ENCODE measurements at regions not wholly inside any gene's neighbourhood (a gene's known extent, or its start where the extent isn't known, plus 50 kb on each side); places are given as distances from the start of the nearest gene placed in this dataset.

DNA sequence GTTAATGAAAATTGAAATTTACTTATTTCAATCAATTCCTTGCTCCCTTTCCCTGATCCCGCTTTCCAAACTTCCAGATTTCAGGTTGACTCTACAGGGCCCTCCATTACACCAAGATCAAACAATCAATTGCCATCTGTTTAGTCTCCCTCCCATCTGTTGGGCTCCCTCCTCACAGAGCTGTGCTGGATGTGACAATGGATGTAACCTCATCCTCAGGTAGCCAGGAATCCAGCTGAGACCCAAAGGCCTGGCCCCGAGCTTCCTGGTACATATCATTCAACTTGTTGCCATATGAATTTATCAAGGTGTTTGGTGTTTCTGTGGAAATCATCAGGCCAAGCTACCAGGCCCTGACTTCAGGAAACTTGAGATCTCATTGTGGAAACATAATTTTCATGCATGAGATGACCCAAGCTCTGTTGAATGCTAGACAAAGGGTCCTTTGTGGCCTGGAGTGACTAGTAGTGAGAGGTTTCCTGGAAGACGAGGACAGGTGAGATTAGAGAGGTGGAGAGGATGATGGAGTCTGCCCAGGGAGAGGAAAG lies 148.6 kb upstream of the PDE1C start:
- no peak overlapping the region for H3K4me3 ChIP-seq (ENCODE audit: low read length in 3 of 3)
- intact Hi-C loops (cut with DNase I): no loop called here
- H3K9me3 ChIP-seq (ENCODE audit: control insufficient read depth in 2 of 3, insufficient read depth in 1 of 3, low read length in 3 of 3): no peaks in the 10 kb centered on the region
- no peaks in the 10 kb centered on the region for H3K4me1 ChIP-seq (ENCODE audit: control insufficient read depth in 2 of 3, insufficient read depth in 2 of 3, low read depth in 1 of 3, low read length in 3 of 3)
- FAIRE-seq (no peak), DNase-seq (no peak)
- H3K9ac ChIP-seq (ENCODE audit: low read length in 3 of 3): no peak overlapping the region
- H3K27ac ChIP-seq (ENCODE audit: low read depth in 2 of 2, low read length in 2 of 2): no peak overlapping the region
- no peaks in the 10 kb centered on the region for H3K27me3 ChIP-seq (ENCODE audit: control insufficient read depth, insufficient read depth, low read length)
- TF ChIP-seq, protein P1, sequence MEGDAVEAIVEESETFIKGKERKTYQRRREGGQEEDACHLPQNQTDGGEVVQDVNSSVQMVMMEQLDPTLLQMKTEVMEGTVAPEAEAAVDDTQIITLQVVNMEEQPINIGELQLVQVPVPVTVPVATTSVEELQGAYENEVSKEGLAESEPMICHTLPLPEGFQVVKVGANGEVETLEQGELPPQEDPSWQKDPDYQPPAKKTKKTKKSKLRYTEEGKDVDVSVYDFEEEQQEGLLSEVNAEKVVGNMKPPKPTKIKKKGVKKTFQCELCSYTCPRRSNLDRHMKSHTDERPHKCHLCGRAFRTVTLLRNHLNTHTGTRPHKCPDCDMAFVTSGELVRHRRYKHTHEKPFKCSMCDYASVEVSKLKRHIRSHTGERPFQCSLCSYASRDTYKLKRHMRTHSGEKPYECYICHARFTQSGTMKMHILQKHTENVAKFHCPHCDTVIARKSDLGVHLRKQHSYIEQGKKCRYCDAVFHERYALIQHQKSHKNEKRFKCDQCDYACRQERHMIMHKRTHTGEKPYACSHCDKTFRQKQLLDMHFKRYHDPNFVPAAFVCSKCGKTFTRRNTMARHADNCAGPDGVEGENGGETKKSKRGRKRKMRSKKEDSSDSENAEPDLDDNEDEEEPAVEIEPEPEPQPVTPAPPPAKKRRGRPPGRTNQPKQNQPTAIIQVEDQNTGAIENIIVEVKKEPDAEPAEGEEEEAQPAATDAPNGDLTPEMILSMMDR (IDR thresholded peaks at IDR 0.05; ENCODE audit: borderline replicate concordance, extremely low read depth, insufficient read depth): no peak
- H3K36me3 ChIP-seq (ENCODE audit: control insufficient read depth in 2 of 3, insufficient read depth in 3 of 3, low read length in 3 of 3): no peaks in the 10 kb centered on the region

DNA sequence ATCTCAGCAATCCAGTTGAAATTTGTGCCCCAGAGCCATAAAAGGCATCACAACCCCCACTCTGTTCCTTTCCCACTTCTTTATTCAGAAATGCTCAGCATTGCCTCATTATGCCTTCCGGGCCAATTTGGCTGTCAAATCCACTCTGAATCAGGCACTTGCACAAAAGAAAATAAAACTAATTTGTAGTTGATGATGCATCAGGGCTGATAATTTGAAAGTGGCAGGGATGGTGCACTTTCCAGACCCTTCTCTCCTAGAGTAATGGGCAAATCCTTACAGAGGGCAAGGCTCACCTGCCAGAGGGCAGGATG lies 147.9 kb upstream of the PDE1C start:
- no peak overlapping the region for H3K9ac ChIP-seq (ENCODE audit: low read length in 3 of 3)
- no peaks in the 10 kb centered on the region for H3K9me3 ChIP-seq (ENCODE audit: control insufficient read depth in 2 of 3, insufficient read depth in 1 of 3, low read length in 3 of 3)
- TF ChIP-seq, protein P1 (IDR thresholded peaks at IDR 0.05; ENCODE audit: borderline replicate concordance, extremely low read depth, insufficient read depth): no peak
- H3K4me1 ChIP-seq (ENCODE audit: control insufficient read depth in 2 of 3, insufficient read depth in 2 of 3, low read depth in 1 of 3, low read length in 3 of 3): no peaks in the 10 kb centered on the region
- H3K27me3 ChIP-seq (ENCODE audit: control insufficient read depth, insufficient read depth, low read length): no peaks in the 10 kb centered on the region
- H3K27ac ChIP-seq (ENCODE audit: low read depth in 2 of 2, low read length in 2 of 2): no peak overlapping the region
- no peak overlapping the region for H3K4me3 ChIP-seq (ENCODE audit: low read length in 3 of 3)
- DNase-seq (no peak), FAIRE-seq (no peak)
- intact Hi-C loops (cut with DNase I): no loop called here
- H3K36me3 ChIP-seq (ENCODE audit: control insufficient read depth in 2 of 3, insufficient read depth in 3 of 3, low read length in 3 of 3): no peaks in the 10 kb centered on the region

DNA sequence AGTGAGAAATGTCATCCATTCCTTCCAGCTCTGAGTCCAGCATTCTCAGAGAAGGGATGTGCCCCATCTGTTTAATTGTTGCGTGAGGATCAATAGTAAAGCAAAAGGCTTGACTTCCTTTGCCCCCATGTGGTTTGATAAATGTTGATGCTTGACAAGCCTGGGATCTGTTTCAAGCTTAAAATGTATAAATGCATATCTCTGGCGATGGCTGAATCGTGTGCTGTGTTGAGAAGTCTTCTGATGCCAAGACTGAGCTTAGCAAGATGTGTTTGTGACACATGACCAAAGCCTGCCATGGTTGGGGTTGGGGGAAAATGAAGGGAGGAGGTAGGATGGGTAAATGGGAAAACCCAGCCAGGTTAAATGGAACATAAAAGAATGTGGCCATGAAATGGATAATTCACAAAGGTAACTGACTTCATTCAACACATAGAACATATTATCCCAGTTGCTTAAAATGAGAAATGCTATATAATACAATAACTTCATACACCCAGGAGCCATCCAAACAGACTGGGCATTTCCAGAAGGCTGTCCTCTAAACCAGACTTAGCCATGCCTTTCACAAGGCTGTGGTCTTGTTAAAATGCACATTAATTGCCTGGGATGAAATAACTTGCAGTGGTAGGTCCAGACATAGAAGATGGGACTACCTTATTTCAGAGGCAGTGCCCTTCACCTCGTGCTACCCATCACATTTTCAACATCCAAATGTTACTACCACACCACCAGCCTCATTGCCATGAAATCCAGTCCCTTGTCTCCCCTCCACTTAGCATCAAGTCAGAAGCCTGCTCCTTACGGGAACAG lies 147.3 kb upstream of the PDE1C start:
- intact Hi-C loops (cut with DNase I): no loop called here
- FAIRE-seq: no peak

More for the DNA sequence above, 147.3 kb upstream of the PDE1C start:
- H3K9ac ChIP-seq (ENCODE audit: low read length in 3 of 3): no peak overlapping the region
- H3K36me3 ChIP-seq (ENCODE audit: control insufficient read depth in 2 of 3, insufficient read depth in 3 of 3, low read length in 3 of 3): no peaks in the 10 kb centered on the region
- DNase-seq: no peak
- TF ChIP-seq, protein P1 (IDR thresholded peaks at IDR 0.05; ENCODE audit: borderline replicate concordance, extremely low read depth, insufficient read depth): no peak
- H3K27ac ChIP-seq (ENCODE audit: low read depth in 2 of 2, low read length in 2 of 2): no peak overlapping the region
- H3K27me3 ChIP-seq (ENCODE audit: control insufficient read depth, insufficient read depth, low read length): no peaks in the 10 kb centered on the region
- no peaks in the 10 kb centered on the region for H3K4me1 ChIP-seq (ENCODE audit: control insufficient read depth in 2 of 3, insufficient read depth in 2 of 3, low read depth in 1 of 3, low read length in 3 of 3)
- H3K4me3 ChIP-seq (ENCODE audit: low read length in 3 of 3): no peak overlapping the region
- no peaks in the 10 kb centered on the region for H3K9me3 ChIP-seq (ENCODE audit: control insufficient read depth in 2 of 3, insufficient read depth in 1 of 3, low read length in 3 of 3)
